HL-60/S4 treated with retinoic acid at 250 ng/mL for 4 days and 3 days (cell line): ENCODE measurements at regions not wholly inside any gene's neighbourhood (a gene's known extent, or its start where the extent isn't known, plus 50 kb on each side); places are given as distances from the start of the nearest gene placed in this dataset.
"Not testable (repeated sequence)": the region's sequence is repeated elsewhere in the genome, so short reads cannot be mapped to it uniquely, and the experiment has no call there.

Experiments used
- in situ Hi-C: fragments of 300-500 bp; cut with MboI; formaldehyde crosslinking; loops from 2 replicates; pipeline ENCODE4 v1.7.0; 2022; ENCODE audit warnings: low sequenced_read_pairs

DNA sequence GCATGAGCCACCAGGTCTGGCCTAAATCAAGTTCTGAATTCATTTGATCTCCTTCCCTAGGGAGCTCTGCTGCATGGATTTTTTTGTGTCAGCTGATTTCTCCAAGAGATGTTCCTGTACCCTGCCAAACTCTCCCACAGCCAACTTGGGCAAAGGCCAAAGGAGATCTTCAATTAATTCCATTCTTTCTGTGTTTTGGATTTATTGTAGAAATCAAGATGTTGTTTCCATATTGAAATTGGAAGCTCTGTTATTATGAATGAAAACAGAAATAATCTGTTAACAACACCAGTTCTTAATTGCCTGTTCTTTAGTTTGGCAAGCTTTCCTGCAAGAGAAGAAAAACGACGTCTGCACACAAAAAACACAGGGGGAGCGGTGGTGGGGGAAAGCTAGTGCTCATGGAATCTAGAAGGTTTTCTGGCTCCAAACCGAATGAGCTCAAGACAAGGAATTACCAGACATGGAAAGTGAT lies 86.5 kb upstream of the ABCC4 start:
- in situ Hi-C loops = no loop called here

DNA sequence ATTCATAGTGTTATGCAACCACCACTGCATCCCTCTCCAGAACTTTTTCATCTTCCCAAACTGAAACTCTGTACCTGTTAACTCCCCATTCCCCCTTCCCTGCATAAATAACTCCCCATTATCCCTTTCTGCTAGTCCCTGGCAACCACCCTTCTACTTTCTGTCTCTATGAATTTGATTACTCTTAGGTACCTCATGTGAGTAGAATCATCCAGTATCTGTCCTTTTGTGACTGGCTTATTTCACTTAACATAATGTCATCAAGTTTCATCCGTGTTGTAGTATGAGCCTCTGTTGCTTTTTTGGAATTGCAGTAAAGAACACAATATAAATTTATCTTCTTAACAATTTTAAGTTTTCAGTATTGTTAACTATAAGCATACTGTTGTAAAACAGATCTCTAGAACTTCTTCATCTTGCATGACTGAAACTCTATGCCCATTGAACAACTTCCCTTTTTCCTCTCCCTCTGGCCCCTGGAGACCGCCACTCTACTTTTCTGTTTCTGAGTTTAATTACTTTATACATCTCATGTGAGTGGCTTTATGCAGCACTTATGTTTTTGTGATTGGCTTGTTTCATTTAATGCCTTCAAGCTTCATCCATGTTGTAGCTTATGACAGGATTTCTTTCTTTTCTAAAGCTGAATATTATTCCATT lies 87.3 kb upstream of the ABCC4 start:
- in situ Hi-C loops = no loop called here

DNA sequence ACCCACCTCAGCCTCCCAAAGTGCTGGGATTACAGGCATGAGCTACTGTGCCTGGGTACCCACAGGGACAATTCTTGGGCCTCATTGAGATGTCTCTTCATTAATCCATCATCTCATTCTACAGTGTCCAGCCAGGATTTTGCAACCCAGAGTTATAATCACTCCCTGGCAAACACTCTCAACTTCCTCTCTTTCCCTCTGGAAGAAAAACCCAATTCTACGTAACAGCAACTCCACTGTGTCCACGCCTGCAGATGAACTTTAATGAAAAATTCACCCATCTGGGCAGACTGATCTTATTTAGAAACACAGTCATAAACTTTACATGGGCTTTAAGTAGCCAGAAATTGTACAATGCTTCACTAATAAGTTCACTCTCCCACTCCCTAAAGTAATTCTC lies 90.1 kb upstream of the ABCC4 start:
- in situ Hi-C loops = no loop called here

DNA sequence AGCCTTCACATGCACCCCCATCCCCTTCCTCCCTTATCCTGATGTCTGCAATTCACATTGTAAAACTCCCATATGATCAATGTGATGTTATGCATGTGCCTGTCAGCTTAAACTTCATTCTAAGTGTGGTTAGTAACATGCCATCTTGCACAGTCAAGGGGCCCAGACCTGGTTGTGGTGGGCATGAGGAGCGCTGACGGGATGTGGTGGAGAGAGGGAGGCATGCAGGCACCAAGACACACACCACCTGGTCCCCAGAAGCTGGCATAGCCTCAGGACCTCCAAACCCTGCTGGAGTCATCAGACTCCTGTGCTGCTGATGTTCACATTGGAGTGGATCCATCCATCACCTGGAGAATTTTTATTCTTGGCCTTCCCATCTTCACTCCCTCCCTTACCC lies 90.5 kb upstream of the ABCC4 start:
- in situ Hi-C loops = no loop called here

DNA sequence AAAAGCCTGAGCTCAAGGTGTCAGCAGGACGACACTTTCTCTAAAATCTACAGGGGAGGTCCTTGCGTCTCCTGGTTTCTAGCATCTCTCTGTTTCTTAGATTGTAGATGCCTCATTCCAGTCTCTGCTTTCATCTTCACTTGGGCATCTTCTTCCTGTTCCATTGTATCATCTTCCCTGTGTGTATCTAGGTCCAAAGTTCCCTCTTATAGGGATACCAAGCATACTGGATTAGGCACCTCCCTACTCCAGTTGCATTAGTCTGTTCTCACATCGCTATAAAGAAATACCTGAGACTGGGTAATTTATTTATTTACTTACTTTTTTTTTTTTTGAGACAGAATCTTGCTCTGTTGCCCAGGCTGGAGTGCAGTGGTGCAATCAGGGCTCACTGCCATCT lies 91.3 kb upstream of the ABCC4 start:
- in situ Hi-C loops = no loop called here

DNA sequence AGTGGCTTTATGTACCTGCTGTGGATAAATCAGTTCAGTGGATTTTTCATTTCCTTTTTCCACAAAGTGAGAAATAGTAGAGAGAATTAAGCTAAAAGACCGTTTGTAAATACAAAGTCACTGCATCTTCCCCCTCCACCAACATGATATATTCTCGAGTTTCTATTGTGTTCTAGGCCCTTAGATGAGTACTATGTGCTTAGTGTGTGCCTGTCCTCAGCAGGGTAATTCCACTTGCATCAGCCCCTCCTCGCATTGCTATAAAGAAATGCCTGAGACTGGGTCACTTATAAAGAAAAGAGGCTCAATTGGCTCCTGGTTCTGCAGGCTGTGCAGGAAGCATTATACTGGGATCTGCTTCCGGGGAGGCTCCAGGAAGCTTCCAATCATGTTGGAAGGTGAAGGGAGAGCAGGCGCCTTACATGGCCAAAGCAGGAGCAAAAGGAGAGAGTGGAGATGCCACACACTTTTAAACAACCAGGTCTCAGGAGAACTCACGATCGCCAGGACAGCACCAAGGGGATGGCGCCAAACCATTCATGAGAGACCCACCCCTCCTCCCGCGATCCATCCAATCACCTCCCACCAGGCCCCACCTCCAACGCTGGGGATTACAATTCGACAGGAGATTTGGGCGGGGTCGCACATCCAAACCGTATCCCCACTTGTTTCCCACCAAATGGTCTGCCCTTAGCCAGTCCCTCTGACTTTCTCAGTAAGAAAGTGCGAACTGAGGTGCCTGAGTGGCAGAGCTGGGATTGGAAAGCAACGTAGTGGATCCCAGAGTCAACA lies 102.3 kb upstream of the ABCC4 start:
- in situ Hi-C loops = loop anchor here (5.0 to 25.0 kb wide), 2 partner anchors 211 to 716 kb away; no protein-coding TSS in a partner anchor

DNA sequence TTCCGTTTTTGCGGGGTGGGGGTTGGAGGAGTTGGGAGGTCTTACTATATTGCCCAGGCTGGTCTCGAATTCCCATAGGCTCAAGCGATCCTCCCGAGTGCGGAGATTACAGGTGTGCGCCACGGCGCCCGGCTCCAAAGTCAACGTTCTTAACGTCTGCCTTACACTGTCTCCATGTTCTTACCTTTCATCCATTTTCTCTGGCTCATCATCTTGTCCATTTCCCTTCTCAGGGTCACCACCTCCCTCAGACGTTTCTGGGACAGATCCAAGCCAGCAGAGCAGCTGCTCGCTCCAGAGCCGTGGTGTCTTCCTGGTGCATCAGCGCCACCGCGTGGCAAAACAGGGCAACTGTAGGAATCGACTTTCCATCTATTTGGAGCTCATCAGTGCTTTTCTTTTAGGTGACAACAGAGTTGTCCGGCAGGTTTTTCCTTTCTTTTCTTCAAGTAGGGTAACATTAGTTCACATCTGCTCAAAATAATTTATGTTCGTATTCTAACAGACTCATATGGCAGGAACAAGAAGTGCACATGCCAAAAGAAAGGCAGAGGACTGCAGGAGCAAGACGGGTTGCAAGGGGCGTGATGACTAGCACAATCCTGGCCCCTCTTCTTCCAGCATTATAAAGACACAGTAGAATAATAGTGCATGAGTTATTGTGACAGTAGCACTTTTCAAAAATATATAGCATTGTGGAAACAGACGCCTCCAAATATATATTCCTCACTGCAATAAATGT lies 103.1 kb upstream of the ABCC4 start:
- in situ Hi-C loops = loop anchor here (5.0 to 25.0 kb wide), 2 partner anchors 212 to 717 kb away; no protein-coding TSS in a partner anchor

DNA sequence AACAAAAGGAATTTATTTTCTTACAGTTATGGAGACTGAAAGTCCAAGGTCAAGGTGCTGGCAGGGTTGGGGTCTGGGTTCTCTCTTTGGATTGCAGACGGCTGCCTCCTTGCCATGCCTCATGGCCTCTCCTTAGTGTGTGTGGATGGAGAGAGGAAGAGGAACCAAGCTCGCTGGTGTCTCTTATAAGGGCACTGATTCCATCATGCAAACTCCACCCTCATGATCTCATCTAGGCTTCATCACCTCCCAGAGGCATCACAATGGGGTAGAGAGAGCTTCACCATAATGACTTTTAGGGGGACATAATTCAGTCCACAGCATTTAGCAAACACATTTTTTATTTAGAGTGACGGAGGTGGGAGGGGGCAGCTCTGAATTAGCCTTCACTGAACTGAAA lies 104.9 kb upstream of the ABCC4 start:
- in situ Hi-C loops = loop anchor here (25.0 kb wide), 1 partner anchor 719 kb away; no protein-coding TSS in a partner anchor

DNA sequence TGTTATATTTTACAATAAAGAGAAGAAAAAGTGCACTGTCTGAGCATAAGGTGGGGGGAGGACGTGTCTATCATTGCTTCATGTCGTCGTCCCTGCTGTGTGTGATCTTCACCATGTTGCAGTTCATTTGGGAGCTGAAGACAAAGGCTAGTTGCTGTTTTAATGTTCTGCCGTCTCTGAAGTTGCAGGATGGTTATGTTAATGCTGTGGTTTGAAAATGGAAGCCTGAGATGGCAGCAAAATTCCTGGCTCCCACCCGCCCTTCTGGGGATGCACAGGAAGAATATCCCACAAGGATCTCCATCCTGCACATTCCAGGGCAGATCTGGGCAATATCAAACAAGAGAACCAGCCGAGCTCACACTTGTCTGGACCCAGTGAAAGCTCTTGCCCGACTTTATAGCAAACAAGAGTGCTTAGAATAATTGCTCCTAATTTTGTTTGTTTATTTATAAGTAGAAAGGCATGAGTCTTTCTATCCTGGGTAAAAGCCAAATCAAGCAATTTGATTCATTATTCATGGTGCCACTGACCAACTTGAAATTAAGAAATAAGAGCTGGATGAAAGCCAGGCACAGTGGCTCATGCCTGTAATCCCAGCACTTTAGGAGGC lies 110.3 kb upstream of the ABCC4 start:
- in situ Hi-C loops = loop anchor here (25.0 kb wide), 1 partner anchor 724 kb away; no protein-coding TSS in a partner anchor

DNA sequence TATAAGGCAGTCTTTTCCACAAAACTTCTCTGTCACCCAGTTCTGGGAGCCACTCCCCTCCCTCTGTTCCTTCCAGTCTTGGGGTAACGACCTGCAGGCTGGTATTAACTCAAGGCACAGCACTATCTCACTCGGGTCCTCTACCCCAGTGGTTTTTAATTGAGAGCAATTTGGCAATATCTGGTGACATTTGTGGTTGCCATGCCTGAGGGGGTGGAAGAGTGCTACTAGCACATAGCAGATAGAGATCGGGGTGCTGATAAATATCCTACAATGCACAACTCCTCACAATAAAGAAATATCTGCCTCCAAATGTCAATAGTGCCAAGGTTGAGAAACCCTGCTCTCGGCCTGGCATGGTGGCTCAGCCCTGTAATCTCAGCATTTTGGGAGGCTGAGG lies 117.7 kb upstream of the ABCC4 start:
- in situ Hi-C loops = loop anchor here (25.0 kb wide), 1 partner anchor 732 kb away; no protein-coding TSS in a partner anchor

DNA sequence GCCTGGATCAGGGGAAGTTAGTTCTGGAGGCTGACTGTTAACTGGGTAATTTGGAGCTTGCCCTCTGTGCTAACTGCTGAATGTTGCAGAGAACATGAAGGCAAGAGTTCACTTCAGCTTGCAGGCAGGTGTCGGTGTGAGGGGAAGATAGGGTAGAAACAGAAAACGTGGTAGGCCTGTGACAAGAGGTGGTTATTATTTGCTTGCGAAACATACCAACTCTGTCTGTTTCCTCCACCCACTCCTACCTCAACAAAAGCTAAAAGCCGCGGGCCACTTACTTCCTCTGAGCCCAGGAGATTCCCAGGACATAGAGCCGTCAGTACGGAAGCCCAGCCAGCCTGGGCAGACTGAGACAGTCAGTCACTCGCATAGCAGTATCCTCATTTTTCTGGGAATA lies 119.2 kb upstream of the ABCC4 start:
- in situ Hi-C loops = loop anchor here (25.0 kb wide), 1 partner anchor 733 kb away; no protein-coding TSS in a partner anchor

DNA sequence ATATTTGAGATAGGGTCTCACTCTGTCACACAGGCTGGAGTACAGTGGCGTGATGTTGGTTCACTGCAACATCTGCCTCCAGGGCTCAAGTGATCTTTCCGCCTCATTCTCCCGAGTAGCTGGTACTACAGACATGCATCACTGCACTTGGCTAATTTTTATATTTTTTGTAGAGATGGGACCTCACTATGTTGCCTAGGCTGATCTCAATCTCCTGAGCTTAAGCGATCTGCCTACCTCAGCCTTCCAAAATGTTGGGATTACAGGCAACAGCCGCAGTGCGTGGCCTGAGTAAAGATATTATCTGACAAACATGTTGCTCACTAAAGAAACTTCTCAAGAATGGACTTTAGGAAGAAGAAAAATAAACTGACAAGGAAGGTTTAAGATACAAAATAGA lies 125.4 kb upstream of the ABCC4 start:
- in situ Hi-C loops = no loop called here

DNA sequence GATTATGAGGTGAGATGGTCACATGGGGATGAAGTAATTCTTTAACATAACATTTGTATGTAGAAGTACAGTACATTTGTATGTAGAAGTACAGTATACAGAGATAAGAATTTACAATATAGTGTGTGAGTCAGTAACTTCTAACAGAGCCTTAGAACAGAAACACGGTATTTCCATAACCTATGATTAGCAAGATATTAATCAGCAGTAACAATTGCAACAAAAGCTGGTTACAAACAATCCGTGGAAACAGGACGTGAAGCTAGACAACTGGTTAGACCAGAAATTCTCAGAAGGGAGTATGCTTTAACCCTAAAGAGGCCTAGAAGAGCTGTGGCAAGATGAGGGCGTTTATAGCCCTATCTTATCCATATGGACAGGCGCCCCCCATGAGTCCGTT lies 122.0 kb upstream of the CLDN10 start:
- in situ Hi-C loops = not testable (repeated sequence)

DNA sequence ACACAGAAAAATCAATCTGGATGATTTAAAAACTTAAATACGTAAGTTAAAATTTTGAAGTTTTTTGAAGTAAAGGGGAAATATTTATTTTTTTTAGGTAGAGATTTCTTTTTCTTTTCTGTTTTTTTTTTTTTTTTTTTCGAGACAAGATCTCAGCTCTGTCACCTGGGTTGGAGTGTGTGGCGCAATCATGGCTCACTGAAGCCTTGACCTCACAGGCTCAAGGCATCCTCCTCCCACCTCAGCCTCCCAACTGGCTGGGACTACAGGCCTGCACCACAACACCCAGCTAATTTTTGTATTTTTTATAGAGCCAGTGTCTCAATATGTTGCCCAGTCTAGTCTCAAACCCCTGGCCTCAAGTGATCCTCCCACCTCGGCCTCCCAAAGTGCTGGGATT lies 120.4 kb upstream of the CLDN10 start:
- in situ Hi-C loops = no loop called here

DNA sequence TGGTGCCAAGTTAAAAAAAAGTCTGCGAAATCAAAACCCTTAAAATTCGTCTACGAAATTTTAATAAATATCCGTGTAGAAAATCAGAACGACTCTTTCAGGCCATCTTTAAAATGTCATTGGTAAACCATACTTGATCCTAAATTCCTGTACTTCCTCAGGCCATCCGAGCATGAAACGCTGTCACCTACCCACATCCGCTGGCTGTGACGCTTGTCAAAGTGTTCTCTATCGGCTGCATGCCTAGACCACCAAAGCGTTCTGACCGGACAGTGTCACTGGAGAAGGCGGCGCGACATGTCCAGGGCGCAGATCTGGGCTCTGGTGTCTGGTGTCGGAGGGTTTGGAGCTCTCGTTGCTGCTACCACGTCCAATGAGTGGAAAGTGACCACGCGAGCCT lies 119.0 kb upstream of the CLDN10 start:
- in situ Hi-C loops = no loop called here

DNA sequence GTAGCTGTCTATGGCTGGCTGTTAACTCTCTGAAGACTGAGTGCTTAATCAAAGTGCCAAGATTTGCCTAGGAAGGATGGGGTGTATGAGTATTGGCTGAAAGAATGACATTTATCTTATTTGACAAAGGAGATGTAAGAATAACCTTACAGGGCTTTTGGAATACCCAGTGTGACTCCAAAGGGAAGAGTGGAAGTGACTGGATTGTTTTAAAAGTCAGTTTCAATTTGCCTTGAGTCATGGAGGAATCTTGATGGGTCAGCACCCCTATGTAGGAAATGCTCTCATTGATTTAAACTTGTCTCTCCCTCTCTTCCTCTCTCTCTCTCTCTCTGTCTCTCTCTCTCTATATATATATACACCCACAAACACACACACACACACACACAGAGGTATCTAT lies 118.4 kb upstream of the CLDN10 start:
- in situ Hi-C loops = no loop called here

DNA sequence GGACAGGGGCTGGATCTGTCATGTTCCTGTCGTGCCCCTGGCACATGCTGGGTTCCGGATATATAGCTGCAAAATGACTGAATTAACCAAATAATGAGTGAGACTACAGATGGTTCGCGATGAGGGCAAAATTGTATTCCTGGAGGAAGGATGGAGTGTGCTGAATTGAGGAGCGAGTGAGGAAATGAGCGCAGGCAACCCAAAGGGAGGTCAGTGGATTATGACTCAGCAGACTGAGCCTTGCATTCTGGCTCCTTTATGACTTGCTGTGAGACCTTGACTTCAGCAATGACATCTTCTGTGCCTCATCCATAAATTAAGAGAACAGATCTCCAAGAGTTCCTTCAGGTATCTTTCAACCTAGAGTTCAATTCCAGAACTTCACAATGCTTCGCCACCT lies 115.0 kb upstream of the CLDN10 start:
- in situ Hi-C loops = no loop called here

DNA sequence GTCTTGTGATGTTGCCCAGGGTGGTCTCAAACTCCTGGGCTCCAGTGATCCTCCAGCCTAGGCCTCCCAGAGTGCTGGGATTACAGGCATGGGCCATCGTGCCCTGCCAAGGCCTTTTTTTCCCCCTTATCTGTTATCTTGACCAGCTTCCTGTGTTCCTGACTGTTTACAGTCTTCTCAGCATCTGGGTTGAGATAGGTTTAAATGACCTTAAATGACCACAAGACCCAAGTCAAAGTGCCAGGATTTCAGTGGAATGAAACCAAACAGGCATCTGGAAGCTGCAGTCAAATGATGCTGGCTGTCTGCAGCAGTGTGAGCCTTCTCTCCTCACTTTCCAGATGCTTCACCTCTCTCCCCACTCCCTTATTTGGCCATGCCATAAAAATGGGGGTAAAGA lies 114.2 kb upstream of the CLDN10 start:
- in situ Hi-C loops = no loop called here

DNA sequence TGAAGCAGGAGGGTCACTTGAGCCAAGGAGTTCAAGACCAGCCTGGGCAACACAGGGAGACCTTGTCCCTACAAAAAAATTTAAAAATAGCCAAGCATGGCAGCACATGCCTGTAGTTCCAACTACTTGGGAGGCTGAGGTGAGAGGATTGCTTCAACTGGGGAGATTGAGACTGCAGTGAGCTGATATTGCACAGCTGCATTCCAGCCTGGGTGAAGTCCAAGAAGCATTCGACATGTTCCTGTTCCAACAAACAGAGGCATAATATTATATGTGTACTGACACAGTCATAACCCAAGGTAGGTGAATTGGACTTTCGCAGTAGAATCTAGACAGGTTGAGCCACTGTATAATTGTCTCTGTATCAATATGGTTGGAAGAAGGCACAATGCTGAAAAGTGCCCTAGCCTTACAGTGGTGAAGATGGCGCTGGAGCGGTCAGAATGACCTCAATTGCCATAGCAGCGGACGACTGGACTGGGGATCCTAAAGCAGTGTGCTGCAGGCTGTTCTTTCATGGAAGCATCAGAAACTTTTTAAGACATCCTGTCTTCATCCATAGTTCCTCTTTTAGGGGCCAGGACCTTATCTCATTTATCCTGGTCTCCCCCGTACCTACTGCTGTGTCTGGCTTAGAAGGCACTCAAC lies 112.0 kb upstream of the CLDN10 start:
- in situ Hi-C loops = no loop called here

DNA sequence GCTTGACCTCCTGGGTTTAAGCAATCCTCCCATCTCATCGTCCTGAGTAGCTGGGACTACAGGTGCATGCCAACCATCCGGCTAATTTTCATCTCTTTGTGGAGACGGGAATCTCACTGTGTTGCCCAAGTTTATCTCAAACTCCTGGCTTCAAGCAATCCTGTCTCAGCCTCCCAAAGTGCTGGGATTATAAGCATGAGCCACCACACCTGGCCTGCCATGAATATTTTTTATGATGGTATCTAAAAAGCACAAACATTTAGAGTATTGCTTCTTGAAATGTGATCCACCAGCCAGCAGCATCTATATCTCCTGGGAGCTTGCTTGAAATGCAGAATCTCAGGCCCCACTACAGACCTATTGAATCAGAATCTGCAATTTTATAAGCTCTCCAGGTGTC lies 111.2 kb upstream of the CLDN10 start:
- in situ Hi-C loops = no loop called here
